K562 (cell line): ENCODE measurements at regions not wholly inside any gene's neighbourhood (a gene's known extent, or its start where the extent isn't known, plus 50 kb on each side); places are given as distances from the start of the nearest gene placed in this dataset.

ENCODE experiments used
- ATAC-seq: fragments of 200-7000 bp; cut with Tn5 transposase; 3 replicates; pipeline ENCODE4 v1.9.1; 2020; ENCODE audit warnings: moderate library complexity
- BruUV-seq: library from RNA; stranded (reverse); fragments of 400-500 nt; replicated peaks from 2 replicates; lab custom pipeline; 2021; lab: Mats Ljungman, UMichigan
- CTCF ChIA-PET: fragments of 300-600 bp; formaldehyde crosslinking; extraction: SDS; loops from one replicate; lab custom pipeline; 2021; ENCODE audit warnings: low intra/inter-chr PET ratio; lab: Yijun Ruan, JAX
- POLR2A ChIA-PET: fragments of 300-600, 350-650 bp; sonication (Branson Sonifier 250); formaldehyde crosslinking; extraction: SDS; loops from one replicate; lab custom pipeline; 2021; ENCODE audit warnings: antibody characterized with exemption, inconsistent platforms; lab: Yijun Ruan, JAX
- DNase-seq, 4 experiments: peaks; one replicate each; pipeline versions ENCODE4 v3.0.0 to v3.0.0-alpha.2; 2011 to 2018; ENCODE audit warnings: low spot score in 3 of 4, mixed read lengths in 3 of 4; ENCODE audit errors: extremely low read depth in 1 of 4
- FAIRE-seq: peaks from 2 replicates; lab custom pipeline; 2011; peaks lifted over from hg19 to GRCh38; lab: Jason Lieb, UNC
- H2AFZ ChIP-seq: 2 replicates; pipeline ENCODE4 v1.6.0; 2011; ENCODE audit warnings: low read depth, low read length, control low read depth, inconsistent platforms
- H3K27ac ChIP-seq: fragments of 200-600 bp; 3 replicates; pipeline ENCODE4 v1.8.0; 2011; ENCODE audit warnings: low read depth, mild to moderate bottlenecking, control low read depth, inconsistent platforms, low read length, moderate library complexity, mixed read lengths; ENCODE audit errors: extremely low read depth
- H3K27me3 ChIP-seq, 2 experiments: fragments of 300-600 bp in 1 of 2; 2 replicates in 1 of 2; 3 replicates in 1 of 2; pipeline versions ENCODE4 v1.6.0 to v1.8.0; 2011; ENCODE audit warnings: inconsistent platforms in 2 of 2, low read length in 2 of 2, mild to moderate bottlenecking in 1 of 2, mixed read lengths in 1 of 2, moderate library complexity in 1 of 2; ENCODE audit not compliant: control insufficient read depth in 2 of 2, insufficient read depth in 2 of 2
- H3K36me3 ChIP-seq: fragments of 300-600 bp; 3 replicates; pipeline ENCODE4 v1.8.0; 2011; ENCODE audit warnings: mild to moderate bottlenecking, low read length, inconsistent platforms; ENCODE audit not compliant: control insufficient read depth, insufficient read depth
- H3K4me1 ChIP-seq, 2 experiments: fragments of 200-600 bp in 1 of 2; replicated peaks in 1 of 2; 2 replicates in 1 of 2; 3 replicates in 1 of 2; pipeline versions ENCODE4 v1.5.1 to v1.8.0; 2011; ENCODE audit warnings: inconsistent platforms in 2 of 2, low read length in 2 of 2, mild to moderate bottlenecking in 1 of 2, mixed read lengths in 1 of 2, moderate library complexity in 1 of 2; ENCODE audit not compliant: control insufficient read depth in 2 of 2, insufficient read depth in 2 of 2
- H3K4me2 ChIP-seq: 2 replicates; pipeline ENCODE4 v1.6.1; 2011; ENCODE audit warnings: low read length, control low read depth, inconsistent platforms, mixed read lengths; ENCODE audit not compliant: insufficient read depth
- H3K4me3 ChIP-seq: fragments of 200-600 bp; sonication (generic), shearing (Covaris generic); 2 replicates; pipeline ENCODE4 v1.5.1; 2016; ENCODE audit warnings: control low read depth, inconsistent platforms
- H3K79me2 ChIP-seq: fragments of 200-600 bp; 3 replicates; pipeline ENCODE4 v1.8.0; 2011; ENCODE audit warnings: low read length, inconsistent platforms; ENCODE audit not compliant: control insufficient read depth, insufficient read depth
- H3K9ac ChIP-seq, 2 experiments: 2 replicates each; pipeline versions ENCODE4 v1.6.0 to v1.6.1; 2011; ENCODE audit warnings: low read depth in 2 of 2, low read length in 2 of 2, control low read depth in 1 of 2, inconsistent platforms in 1 of 2, mild to moderate bottlenecking in 1 of 2, mixed read lengths in 1 of 2; ENCODE audit not compliant: insufficient read depth in 1 of 2
- H3K9me1 ChIP-seq: one replicate; pipeline ENCODE4 v1.6.0; 2011; ENCODE audit warnings: inconsistent platforms, mild to moderate bottlenecking, low read length, moderate library complexity; ENCODE audit not compliant: control insufficient read depth, insufficient read depth
- H3K9me3 ChIP-seq: replicated peaks from 2 replicates; pipeline ENCODE4 v1.5.1; 2011; ENCODE audit warnings: low read depth, low read length, inconsistent platforms; ENCODE audit not compliant: control insufficient read depth, insufficient read depth
- H4K20me1 ChIP-seq: replicated peaks from 2 replicates; pipeline ENCODE4 v1.6.1; 2011; ENCODE audit warnings: low read length, inconsistent platforms, mixed read lengths; ENCODE audit not compliant: control insufficient read depth, insufficient read depth
- CBX1 ChIP-seq: sonication (generic); IDR thresholded peaks from 2 replicates; pipeline ENCODE4 v1.6.1; 2016; ENCODE audit warnings: antibody characterized with exemption, low read depth, mild to moderate bottlenecking
- CREM ChIP-seq: IDR thresholded peaks from 2 replicates; pipeline ENCODE4 v1.6.1; 2014; ENCODE audit warnings: antibody characterized with exemption, low read depth
- E2F8 ChIP-seq: fragments of 450-650 bp; IDR thresholded peaks from 2 replicates; pipeline ENCODE4 v1.7.1; 2018; ENCODE audit warnings: mild to moderate bottlenecking, low read depth; ENCODE audit not compliant: partially characterized antibody
- EP400 ChIP-seq: fragments of 450-650 bp; IDR thresholded peaks from 2 replicates; pipeline ENCODE4 v1.6.1; 2017; ENCODE audit warnings: antibody characterized with exemption, mild to moderate bottlenecking, moderate library complexity
- MAFG ChIP-seq: fragments of 450-650 bp; conservative IDR thresholded peaks from 2 replicates; pipeline ENCODE4 v1.6.1; 2016; ENCODE audit warnings: missing genetic modification characterization, missing compliant biosample characterization
- PRDM10 ChIP-seq: fragments of 450-650 bp; IDR thresholded peaks from 2 replicates; pipeline ENCODE4 v1.6.1; 2018; ENCODE audit not compliant: partially characterized antibody
- RFX5 ChIP-seq: IDR thresholded peaks from 2 replicates; pipeline ENCODE4 v1.6.1; 2011; ENCODE audit warnings: low read depth, mild to moderate bottlenecking, improper control_type of control experiment, low read length
- SAFB ChIP-seq: fragments of 200-400 bp; formaldehyde crosslinking; IDR thresholded peaks from 2 replicates; pipeline ENCODE4 v1.6.1; 2017; ENCODE audit warnings: low read depth, low read length, borderline replicate concordance
- SMARCA4 ChIP-seq: fragments of 450-650 bp; IDR thresholded peaks from 2 replicates; pipeline ENCODE4 v1.6.1; 2016
- ZFP1 ChIP-seq: fragments of 450-650 bp; formaldehyde crosslinking; IDR thresholded peaks from 2 replicates; pipeline ENCODE4 v1.4.0; 2020; ENCODE audit warnings: mild to moderate bottlenecking, mixed read lengths
- WGBS: fragments of 100-300 bp; shearing (Covaris generic); methylation state at CpG from one replicate; pipeline ENCODE4 v1.1.6; 2016; ENCODE audit warnings: low coverage, mixed read lengths; ENCODE audit not compliant: insufficient coverage; ENCODE audit errors: missing lambda C conversion rate; 5-methylcytosine and 5-hydroxymethylcytosine counted together
- in situ Hi-C: fragments of 300-500 bp; cut with MboI; formaldehyde crosslinking; loops from 4 replicates; pipeline ENCODE4 v1.15.0; 2018; ENCODE audit warnings: inconsistent platforms, mixed read lengths
- intact Hi-C: fragments of 100-400 bp; cut with micrococcal nuclease; formaldehyde crosslinking; loops from 2 replicates; pipeline ENCODE4 v1.14.2; 2022

GRCh38 chr11:130673698-130674097, 225.3 kb downstream of the ADAMTS15 start:
- Histone ChIP-seq H2AFZ (no peak overlapping the region), H3K9me3 (no peaks in the 10 kb centered on the region), H3K27me3 (no peaks in the 10 kb centered on the region), H3K4me2 (no peak overlapping the region), H3K79me2 (no peaks in the 10 kb centered on the region), H3K4me1 (no peaks in the 10 kb centered on the region), H3K9ac (no peak overlapping the region), H3K4me3 (no peak overlapping the region), H4K20me1 (no peaks in the 10 kb centered on the region), H3K9me1 (no peaks in the 10 kb centered on the region), H3K27ac (no peak overlapping the region), H3K36me3 (no peaks in the 10 kb centered on the region)
- in situ Hi-C loops = no loop called here
- intact Hi-C loops = no loop called here
- ATAC-seq = no peak
- no peak for DNase-seq
- CTCF ChIA-PET = no interaction called here
- 0% methylated on average over 2 of the region's 2 CpGs for WGBS
- FAIRE-seq = no peak
- TF ChIP-seq RFX5 (no peak), CBX1 (no peak), SMARCA4 (no peak), MAFG (tag) (no peak), PRDM10 (no peak), CREM (no peak), EP400 (no peak), SAFB (no peak), E2F8 (no peak), ZFP1 (CRISPR knock-in tag) (no peak)
- no TSS peak for BruUV-seq
- POLR2A ChIA-PET = no interaction called here
